GM21786 (cell line): ENCODE measurements at regions not wholly inside any gene's neighbourhood (a gene's known extent, or its start where the extent isn't known, plus 50 kb on each side); places are given as distances from the start of the nearest gene placed in this dataset.
"Not testable (repeated sequence)": the region's sequence is repeated elsewhere in the genome, so short reads cannot be mapped to it uniquely, and the experiment has no call there.

Source experiments
- ATAC-seq: cut with Tn5 transposase; IDR thresholded peaks from one replicate; pipeline ENCODE4 v1.9.1; 2021; ENCODE audit not compliant: unreplicated experiment

DNA sequence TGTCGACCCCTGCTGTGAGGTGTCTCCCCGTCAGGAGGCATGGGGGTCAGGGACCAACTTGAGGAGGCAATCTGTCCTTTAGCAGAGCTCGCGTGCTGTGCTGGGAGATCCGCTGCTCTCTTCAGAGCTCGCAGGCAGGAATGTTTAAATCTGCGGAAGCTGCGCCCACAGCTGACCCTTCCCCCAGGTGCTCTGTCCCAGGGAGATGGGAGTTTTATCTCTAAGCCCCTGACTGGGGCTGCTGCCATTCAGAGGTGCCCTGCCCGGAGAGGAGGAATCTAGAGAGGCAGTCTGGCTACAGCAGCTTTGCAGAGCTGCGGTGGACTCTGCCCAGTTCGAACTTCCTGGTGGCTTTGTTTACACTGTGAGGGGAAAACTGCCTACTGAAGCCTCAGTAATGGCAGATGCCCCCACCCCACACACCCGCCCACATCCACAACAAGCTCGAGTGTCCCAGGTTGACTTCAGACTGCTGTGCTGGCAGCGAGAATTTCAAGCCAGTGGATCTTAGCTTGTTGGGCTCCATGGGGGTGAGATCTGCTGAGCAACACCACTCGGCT is 133.1 kb downstream of the CENPC start:
- not testable (repeated sequence) for ATAC-seq

DNA sequence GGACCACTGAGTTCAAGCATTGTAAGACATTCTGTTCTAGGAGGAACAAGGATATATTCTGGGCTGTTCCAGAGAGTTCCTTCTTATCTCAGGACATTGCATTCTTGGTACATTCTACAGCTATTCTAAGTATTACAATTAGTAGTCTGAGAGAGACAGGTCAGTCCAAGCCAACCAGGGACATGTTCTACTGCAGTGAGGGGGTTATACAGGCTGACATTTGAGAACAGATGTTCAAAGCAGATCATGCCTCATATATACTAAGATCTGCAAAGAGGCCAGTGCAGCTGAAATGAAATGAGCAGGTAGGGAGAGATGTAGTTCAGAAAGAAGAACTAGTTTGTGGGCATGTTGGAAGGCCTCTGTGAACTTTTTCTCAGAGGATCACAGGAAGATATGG is 142.0 kb downstream of the CENPC start:
- ATAC-seq, result no peak

DNA sequence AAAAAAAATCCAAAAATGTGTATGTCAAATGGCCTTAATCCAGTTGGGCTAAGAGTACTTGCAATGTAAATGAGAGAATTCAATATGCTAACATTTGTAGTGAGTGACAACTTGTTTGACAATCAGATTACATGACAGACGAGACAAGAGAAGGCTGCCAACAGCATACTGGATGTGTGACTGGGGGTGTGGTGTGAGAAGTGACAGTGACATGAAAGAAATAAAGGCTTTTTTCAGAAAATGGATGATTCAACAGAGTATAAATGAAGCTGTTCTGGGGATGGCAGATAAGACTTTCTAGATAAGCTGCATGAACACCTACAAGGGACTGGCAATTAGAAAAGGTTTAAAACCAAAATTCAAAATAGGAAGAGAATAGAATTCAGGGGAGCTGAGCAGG is 143.4 kb downstream of the CENPC start:
- no peak for ATAC-seq

DNA sequence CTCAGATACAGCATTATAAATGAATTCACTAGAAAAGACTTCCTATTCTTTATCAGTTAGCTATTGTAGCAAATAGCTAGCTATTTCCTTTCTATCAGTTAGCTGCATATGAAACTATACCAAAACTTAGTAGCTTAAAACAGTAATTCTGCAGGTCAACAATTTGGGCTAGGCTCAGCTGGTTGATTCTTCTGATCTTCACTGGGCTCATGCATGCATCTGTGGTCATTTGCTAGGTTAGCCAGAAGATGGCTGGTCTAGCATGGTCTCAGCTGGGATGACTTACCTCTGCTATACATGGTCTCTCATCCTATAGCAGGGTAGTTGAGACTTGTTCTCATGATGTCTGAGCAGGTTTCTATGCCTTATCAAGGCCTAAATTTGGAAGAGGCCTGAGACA is 147.4 kb downstream of the CENPC start:
- ATAC-seq, result no peak

DNA sequence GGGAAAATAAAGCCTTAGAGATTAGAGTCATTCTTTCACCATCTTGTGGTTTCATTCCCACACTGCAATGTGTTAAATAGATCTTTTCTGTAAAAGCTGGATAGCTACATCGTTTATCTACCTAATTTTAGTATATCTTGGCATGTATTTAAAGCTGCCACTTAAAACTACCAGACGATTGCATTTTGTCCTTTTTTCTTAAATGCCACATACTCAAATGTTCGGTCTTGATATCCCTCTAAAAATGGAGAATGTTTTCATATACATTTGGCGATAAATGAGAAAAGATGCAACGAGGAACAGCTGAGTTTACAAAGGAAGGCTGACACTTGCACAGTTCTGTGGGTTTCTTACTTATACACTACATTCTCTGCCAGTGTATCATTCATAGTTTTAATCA is 148.3 kb downstream of the CENPC start:
- no peak for ATAC-seq

DNA sequence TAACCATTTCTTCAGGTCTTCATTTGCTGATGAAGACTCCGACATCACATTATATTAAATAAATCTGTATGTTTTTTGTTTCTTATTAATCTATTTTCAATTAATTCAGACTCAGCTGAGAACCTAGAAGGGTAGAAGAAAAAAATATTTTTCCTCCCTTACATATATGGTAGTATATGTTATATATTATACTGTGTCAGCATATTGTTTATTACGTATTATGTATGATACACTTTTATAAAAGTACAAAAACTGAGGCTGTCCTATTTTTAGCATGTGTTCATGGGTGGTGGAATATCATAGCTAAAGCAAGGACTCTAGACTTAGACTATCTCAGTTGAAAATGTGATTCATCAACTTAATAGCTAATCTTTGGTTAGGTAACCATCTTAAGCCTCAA is 149.3 kb downstream of the CENPC start:
- no peak for ATAC-seq

DNA sequence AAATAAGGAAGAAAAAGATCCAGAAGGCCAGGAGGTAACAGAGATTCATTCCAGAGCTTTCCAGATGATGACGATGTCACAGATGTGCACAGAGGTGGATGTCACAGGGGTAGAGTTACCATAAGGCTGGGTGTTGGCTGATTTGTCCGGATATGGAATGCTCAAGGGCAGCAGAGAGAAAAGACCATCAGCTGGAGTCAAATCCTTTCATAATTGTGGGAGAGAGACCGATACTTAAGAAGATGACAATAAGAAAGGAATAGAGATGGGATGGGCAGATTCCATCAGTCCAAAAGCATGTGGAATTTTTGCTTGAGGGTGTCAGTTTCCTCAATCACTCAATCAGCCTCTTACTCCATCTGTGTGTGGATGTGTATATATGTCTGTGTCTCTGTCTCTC is 150.4 kb downstream of the CENPC start:
- ATAC-seq, result no peak

DNA sequence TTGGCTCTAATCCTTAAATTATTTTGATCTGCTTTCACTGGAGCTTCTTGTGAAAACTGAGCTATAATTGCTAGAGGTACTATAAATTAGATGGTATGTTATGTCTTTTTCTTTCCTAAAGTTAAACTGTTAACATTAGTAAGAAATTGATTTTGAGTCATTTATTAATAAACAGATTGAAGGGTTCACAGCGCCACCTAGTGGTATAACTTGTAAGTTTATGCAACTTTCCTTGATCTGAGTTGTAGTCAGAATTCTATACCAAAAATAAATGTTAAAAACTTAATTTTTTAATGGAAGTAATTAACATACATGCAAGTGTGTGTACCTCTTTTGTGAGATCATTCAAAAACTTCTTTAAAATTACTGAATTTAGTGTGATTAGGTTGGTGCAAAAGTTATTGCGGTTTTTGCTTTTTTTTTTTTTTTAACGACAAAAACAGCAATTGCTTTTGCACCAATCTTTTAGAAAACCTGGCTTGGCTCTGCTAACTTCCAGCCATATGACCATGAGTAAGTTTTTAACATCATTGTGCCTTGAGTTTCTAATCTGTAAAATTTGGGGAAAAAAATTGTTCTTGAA is 151.5 kb downstream of the CENPC start:
- ATAC-seq, result no peak

DNA sequence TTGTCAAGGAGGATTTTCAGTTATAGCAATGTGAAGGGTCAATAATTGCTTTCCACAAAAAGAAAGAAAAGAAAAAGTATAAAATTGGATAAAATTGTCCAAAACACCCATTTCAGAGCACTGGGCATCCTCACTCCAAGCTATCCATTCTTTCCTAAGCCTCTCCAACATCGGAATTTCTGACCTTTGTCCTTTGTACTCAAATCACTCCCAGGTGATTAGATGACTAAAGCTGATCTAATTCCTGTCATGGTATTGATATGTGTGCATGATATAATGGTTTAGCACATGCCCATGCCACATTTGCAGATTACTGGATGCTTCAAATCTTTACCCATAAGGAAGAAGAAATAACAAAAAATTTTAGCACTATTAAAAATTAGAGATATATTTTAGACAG is 152.3 kb downstream of the CENPC start:
- no peak for ATAC-seq

DNA sequence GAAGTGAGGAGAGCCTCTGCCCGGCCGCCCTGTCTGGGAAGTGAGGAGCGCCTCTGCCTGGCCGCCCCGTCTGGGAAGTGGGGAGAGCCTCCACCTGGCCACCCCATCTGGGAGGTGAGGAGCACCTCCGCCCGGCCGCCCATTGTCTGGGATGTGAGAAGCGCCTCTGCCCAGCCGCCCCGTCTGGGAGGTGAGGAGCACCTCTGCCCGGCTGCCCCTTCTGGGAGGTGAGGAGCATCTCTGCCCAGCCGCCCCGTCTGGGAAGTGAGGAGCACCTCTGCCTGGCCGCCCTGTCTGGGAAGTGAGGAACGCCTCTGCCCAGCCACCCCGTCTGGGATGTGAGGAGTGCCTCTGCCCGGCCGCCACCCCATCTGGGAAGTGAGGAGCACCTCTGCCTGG is 163.9 kb downstream of the CENPC start:
- ATAC-seq, result not testable (repeated sequence)

DNA sequence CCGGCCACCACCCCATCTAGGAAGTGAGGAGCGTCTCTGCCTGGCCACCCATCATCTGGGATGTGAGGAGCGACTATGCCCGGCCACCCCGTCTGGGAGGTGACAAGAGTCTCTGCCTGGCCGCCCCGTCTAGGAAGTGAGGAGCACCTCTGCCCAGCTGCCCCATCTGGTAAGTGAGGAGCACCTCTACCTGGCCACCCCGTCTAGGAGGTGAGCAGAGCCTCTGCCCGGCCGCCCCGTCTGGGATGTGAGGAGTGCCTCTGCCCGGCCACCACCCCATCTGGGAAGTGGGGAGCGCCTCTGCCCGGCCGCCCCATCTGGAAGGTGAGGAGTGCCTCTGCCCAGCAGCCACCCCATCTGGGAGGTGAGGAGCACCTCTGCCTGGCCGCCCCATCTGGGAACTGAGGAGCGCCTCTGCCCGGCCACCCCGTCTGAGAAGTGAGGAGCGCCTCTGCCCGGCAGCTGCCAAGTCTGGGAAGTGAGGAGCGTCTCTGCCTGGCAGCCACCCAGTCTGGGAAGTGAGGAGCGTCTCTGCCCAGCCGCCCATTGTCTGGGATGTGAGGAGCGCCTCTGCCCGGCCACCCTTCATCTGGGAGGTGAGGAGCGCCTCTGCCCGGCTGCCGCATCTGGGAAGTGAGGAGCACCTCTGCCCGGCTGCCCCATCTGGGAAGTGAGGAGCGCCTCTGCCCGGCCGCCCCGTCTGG is 164.4 kb downstream of the CENPC start:
- not testable (repeated sequence) for ATAC-seq

DNA sequence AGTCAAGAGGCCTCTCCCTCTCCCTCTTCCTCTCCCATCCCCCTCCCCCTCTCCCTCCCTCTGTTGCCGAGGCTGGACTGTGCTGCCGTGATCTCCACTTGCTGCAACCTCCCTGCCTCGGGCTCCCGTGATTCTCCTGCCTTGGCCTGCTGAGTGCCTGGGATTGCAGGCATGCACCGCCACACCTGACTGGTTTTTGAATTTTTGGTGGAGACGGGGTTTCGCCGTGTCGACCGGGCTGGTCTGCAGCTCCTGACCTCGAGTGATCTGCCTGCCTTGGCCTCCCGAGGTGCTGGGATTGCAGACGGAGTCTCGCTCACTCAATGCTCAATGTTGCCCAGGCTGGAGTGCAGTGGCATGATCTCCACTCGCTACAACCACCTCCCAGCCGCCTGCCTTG is 165.1 kb downstream of the CENPC start:
- no peak for ATAC-seq

DNA sequence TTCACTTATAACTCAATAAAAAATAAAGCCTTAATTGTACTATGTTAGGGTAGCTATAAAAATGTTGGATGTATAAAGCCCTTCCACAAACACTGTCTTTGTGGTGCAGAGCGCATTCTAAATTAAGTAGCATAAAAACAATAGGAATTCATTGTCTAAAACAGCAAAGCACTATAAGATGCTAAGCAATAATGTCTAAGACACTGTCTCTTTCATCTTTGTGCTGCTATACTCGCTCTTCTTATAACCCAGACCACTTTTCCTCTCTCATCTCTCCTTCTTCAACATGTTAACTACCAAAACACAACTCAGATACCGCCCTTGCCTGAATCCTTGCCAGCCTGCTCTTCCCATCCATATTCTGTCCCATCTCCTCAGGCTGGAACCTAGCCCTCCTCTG is 170.0 kb downstream of the CENPC start:
- no peak for ATAC-seq

DNA sequence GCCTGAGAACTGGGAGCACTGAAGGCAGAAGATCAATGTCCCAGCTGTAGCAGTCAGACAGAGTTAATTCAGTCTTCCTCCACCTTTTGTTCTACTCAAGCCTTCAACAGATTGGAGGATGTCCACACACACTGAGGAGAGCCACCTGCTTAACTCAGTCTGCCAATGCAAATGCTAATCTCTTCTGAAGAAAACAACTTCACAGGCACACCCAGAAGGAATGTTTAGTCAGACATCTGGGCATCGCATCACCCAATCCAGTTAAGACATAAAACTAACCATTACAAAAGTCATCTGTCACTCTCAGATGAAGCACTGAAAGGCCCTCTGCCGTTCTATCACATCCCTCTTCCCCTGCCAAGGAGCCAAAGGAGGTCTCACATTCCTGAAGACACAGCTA is 173.7 kb downstream of the CENPC start:
- no peak for ATAC-seq

DNA sequence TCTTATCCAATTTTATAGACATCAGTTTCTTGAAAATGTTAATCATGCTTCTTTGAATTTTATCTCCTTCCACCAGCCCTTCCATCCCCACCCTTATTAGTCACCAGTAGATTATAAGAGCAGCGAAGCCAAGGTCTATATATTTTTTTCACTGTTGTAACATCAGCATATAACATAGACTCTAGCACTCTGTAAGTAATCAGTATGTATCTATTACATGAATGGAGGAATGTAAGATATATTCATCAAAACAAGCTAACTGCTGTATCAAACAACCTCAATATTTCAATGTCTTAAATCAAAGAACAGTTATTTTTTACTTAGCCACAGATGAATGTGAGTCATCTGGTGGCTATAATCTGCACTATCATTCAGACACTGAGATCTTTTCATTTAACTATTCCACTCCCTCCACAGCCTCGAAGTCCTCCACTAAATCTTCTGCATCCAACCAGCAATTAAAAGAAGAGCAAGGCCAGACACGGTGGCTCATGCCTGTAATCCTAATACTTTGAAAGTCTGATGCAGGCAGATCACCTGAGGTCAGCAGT is 178.9 kb downstream of the CENPC start:
- ATAC-seq, result no peak

DNA sequence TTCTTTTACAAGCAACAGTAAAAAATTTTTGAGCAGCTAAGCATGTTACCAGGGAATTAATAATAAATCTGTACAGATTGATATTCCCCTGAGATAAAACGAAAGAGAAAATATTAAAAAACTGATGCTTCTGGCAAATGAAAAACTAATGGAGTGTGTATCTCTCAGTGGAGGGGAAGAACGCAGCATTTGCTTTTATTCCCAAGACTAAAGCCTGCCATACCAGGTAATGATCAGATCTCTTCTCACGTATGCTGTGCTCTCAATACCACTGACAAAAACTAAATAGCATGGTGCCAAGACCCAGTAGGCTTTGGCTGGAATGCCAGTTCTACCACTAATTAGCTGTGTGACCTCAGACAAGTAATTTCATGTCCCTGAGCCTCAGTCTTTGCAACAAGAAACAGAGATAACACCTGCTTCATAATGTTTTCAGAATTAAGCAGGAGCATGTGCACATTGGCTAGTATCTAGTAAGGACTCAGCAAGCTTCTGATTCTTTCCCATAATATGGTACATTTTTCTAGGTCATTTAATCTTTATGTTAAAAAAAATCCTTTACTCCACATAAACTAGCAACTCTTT is 179.6 kb downstream of the CENPC start:
- no peak for ATAC-seq

DNA sequence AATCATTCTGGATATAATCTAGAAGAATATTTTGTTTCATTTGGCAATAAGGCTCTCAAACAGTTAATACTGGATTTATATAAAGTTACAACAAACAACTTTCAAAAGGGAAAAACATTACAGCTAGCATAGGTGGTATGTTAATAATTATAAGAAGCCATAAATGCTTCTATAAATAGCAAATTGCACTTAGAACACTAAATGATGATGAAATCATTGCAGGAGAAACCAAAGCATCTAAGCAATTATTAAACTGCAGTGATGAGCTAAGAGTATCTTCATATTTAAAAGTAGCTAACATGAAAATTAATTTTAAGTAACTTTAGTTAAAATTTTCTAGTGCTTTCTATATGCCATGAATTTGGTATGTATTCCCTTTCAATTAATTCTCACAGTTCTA is 189.5 kb downstream of the CENPC start:
- no peak for ATAC-seq

DNA sequence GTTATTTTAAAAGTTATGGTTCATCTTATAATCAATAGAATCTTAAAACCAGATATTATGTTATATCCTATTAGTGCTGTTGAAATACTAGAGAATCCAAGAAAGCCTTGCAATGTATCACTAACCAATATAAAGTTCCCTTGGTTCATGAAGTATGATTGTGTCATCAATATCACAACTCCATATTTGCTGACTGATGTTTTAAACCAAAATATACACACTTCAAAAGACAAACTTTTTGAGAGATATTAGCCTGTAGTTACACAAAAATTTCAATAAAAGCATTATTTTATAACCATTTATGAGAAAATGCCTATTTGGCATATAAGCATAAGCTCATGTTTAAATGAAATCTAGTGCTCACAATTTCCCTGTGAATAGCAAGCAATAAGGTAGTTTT is 198.6 kb downstream of the CENPC start:
- no peak for ATAC-seq

DNA sequence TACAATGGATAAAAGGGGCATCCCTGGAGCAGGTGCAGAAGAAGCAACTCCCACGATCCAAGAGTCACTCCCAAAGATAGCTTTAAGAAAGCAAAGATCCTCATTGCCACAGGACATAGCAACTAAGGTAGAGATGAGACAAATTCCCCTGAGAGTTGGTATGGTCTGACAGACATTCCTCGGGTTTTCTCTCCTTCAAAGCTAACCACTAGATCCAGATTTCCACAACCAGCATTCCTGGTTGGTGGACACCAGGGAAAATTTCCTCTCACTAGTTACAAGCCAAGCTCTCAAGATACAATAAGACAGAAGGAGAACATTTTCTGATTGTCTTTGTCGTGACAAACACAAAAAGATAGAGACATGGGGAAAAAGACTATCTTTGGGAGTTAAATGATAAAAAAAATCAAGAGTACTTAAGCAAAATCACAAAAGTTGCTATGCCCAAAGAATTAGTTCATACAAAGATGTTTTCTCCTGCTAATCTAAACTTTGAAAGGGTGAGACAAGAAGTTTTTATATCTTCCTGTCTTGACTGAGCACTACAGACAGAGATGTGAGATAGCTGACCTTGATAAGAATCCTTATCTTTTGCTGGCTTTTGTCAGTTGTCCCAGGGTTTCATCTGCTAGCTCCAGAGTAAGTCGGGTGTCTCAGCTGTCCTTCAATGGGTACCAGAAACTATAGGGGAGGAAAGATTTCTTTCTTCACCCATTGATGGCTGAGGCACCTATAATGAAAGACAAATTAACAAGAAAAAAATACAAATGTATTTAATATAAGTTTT is 200.5 kb downstream of the CENPC start:
- no peak for ATAC-seq

DNA sequence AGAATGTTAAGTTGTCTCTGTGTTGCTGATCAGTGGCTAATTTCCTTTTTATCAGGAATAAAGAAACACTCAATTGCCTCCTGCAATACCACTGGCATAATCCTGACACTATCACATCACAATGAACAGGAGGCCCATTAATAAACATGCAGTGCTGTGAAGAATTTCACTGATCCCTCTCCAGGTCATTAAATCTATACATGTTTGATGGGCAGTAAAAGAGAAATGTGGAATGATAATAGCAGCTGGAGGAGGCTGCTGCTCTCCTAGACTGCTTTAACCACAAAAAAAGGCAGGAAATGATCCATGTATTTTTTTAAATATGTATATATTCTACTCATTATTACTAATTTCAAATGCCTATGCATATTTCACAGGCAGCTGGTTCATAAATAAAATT is 202.1 kb downstream of the CENPC start:
- ATAC-seq, result no peak

DNA sequence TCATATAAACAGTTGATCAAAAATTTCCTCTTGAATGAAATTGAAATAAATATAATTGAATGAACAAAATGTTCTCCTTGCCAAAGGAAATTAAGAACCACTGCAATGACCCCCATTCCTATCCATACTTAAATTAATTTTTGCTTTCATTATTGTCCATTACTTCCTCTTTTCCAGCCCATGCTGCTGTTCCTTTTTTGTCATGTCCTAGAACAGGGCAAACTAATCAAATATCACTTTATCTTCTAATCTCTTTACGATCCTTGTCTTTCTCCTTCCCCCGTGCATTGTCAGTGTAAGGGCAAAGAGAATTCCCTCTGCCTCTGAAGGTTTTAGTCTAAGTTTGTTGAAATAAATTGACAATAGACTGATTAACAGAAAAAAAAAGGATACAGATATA is 203.0 kb downstream of the CENPC start:
- ATAC-seq, result no peak
